ENCODE measurements at regions not wholly inside any gene's neighbourhood (a gene's known extent, or its start where the extent isn't known, plus 50 kb on each side); places are given as distances from the start of the nearest gene placed in this dataset.

DNA sequence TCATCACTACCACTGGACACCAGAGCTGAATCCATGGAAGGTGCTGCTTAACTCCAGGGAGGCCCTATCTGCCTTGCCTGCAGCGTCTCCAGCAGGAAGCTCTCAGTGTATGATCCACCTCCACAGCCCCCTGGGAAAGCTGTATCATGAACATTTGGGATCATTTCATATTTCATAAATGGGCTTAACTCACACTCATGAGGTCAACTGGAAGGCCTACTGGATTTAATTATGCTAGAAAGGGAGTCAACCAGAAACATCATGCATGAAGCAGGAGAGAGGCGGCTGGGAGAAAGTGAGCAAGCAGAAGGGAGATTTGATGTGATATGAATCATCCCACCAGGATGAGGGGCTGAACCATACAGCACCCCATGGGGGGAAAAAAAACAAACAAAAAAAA lies 537.7 kb downstream of the TNS1 start:
- Histone ChIP-seq H3K36me3 (ENCODE audit: control insufficient read depth in 2 of 2, extremely low read depth in 1 of 2, insufficient read depth in 2 of 2, low read length in 2 of 2) (no peaks in the 10 kb centered on the region), H3K9ac (ENCODE audit: control insufficient read depth, extremely low read depth, insufficient read depth, low read length) (no peak overlapping the region), H3K9me3 (ENCODE audit: control insufficient read depth, low read depth, low read length) (no peaks in the 10 kb centered on the region), H3K79me2 (ENCODE audit: control insufficient read depth, insufficient read depth, low read length) (no peaks in the 10 kb centered on the region), H4K20me1 (ENCODE audit: control insufficient read depth, extremely low read depth, insufficient read depth, low read length) (no peaks in the 10 kb centered on the region), H3K4me1 (ENCODE audit: control insufficient read depth, extremely low read depth, insufficient read depth, low read length) (no peaks in the 10 kb centered on the region), H3K4me3 (ENCODE audit: control insufficient read depth in 2 of 3, extremely low read depth in 1 of 3, insufficient read depth in 2 of 3, low read depth in 1 of 3, low read length in 3 of 3) (no peak overlapping the region), H3K4me2 (ENCODE audit: control insufficient read depth, extremely low read depth, insufficient read depth, low read depth, low read length) (no peak overlapping the region), H3K27me3 (ENCODE audit: control insufficient read depth, extremely low read depth, insufficient read depth, low read length) (no peaks in the 10 kb centered on the region), H2AFZ (ENCODE audit: control insufficient read depth, low read length) (no peak overlapping the region), H3K27ac (ENCODE audit: control insufficient read depth, insufficient read depth, low read length) (no peak overlapping the region), H3K9me1 (ENCODE audit: control insufficient read depth, extremely low read depth, insufficient read depth, low read length) (no peaks in the 10 kb centered on the region)
- DNase-seq (ENCODE audit: low read depth, low spot score) (no peak), FAIRE-seq (no peak)
- TF ChIP-seq EZH2 (IDR thresholded peaks at IDR 0.05; ENCODE audit: low read length), result no peak
- TF ChIP-seq, protein P1, sequence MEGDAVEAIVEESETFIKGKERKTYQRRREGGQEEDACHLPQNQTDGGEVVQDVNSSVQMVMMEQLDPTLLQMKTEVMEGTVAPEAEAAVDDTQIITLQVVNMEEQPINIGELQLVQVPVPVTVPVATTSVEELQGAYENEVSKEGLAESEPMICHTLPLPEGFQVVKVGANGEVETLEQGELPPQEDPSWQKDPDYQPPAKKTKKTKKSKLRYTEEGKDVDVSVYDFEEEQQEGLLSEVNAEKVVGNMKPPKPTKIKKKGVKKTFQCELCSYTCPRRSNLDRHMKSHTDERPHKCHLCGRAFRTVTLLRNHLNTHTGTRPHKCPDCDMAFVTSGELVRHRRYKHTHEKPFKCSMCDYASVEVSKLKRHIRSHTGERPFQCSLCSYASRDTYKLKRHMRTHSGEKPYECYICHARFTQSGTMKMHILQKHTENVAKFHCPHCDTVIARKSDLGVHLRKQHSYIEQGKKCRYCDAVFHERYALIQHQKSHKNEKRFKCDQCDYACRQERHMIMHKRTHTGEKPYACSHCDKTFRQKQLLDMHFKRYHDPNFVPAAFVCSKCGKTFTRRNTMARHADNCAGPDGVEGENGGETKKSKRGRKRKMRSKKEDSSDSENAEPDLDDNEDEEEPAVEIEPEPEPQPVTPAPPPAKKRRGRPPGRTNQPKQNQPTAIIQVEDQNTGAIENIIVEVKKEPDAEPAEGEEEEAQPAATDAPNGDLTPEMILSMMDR (optimal IDR thresholded peaks at IDR 0.05 in 1 of 3, IDR thresholded peaks at IDR 0.05 in 1 of 3, conservative IDR thresholded peaks at IDR 0.05 in 1 of 3; ENCODE audit: extremely low read depth in 1 of 3, insufficient read depth in 2 of 3, low read length in 3 of 3), result no peak
- dilution Hi-C loops (cut with MboI; ENCODE audit: extremely low pct_ligation_motif_present, low sequenced_read_pairs), result no loop called here

DNA sequence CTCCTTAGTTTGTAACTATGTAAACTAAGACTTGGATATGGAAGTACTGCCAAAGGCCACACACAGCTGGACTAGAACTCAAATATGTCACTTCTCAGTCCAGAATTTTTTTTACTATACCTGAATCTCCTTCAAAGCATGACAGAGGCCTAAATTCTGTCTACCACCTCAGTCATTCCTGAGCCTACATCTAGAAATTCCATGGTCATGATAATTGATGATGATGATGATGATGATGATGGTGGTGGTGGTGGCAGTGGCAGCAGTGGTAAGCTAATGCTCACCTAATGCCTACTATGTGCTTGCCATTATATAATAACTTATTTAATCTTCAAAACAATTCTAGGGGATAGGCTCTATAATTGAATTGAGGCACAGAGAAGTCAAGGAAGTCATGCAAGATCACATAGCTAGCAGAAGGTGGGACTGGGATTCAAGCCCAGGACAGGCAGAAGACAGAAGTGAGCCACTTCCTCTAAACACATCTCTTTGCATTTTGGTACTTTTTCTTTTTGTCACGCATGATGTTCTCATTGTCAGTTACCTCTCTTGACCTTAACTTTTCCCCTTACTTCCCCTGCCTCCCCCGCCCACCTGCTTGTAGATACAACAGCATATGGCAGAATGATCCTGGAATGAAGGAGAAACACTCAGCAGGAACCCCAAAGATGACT lies 539.3 kb downstream of the TNS1 start:
- TF ChIP-seq, protein P1 (optimal IDR thresholded peaks at IDR 0.05 in 1 of 3, IDR thresholded peaks at IDR 0.05 in 1 of 3, conservative IDR thresholded peaks at IDR 0.05 in 1 of 3; ENCODE audit: extremely low read depth in 1 of 3, insufficient read depth in 2 of 3, low read length in 3 of 3), result no peak
- no peak for TF ChIP-seq EZH2 (IDR thresholded peaks at IDR 0.05; ENCODE audit: low read length)
- no peaks in the 10 kb centered on the region for H3K27me3 ChIP-seq (ENCODE audit: control insufficient read depth, extremely low read depth, insufficient read depth, low read length)
- H3K9me1 ChIP-seq (ENCODE audit: control insufficient read depth, extremely low read depth, insufficient read depth, low read length), result no peaks in the 10 kb centered on the region
- no peaks in the 10 kb centered on the region for H3K36me3 ChIP-seq (ENCODE audit: control insufficient read depth in 2 of 2, extremely low read depth in 1 of 2, insufficient read depth in 2 of 2, low read length in 2 of 2)
- DNase-seq (ENCODE audit: low read depth, low spot score), result no peak
- dilution Hi-C loops (cut with MboI; ENCODE audit: extremely low pct_ligation_motif_present, low sequenced_read_pairs), result no loop called here
- no peaks in the 10 kb centered on the region for H3K79me2 ChIP-seq (ENCODE audit: control insufficient read depth, insufficient read depth, low read length)
- no peaks in the 10 kb centered on the region for H4K20me1 ChIP-seq (ENCODE audit: control insufficient read depth, extremely low read depth, insufficient read depth, low read length)
- no peak overlapping the region for H3K9ac ChIP-seq (ENCODE audit: control insufficient read depth, extremely low read depth, insufficient read depth, low read length)
- H3K4me3 ChIP-seq (ENCODE audit: control insufficient read depth in 2 of 3, extremely low read depth in 1 of 3, insufficient read depth in 2 of 3, low read depth in 1 of 3, low read length in 3 of 3), result no peak overlapping the region
- H3K4me2 ChIP-seq (ENCODE audit: control insufficient read depth, extremely low read depth, insufficient read depth, low read depth, low read length), result no peak overlapping the region
- no peak overlapping the region for H2AFZ ChIP-seq (ENCODE audit: control insufficient read depth, low read length)
- H3K4me1 ChIP-seq (ENCODE audit: control insufficient read depth, extremely low read depth, insufficient read depth, low read length), result no peaks in the 10 kb centered on the region
- no peaks in the 10 kb centered on the region for H3K9me3 ChIP-seq (ENCODE audit: control insufficient read depth, low read depth, low read length)
- FAIRE-seq, result no peak
- H3K27ac ChIP-seq (ENCODE audit: control insufficient read depth, insufficient read depth, low read length), result no peak overlapping the region

Measured in keratinocyte (primary cell).